Activated T-cell treated with anti-CD3 and anti-CD28 coated beads, Interleukin-2, amount 50 U/mL, for 48 hours (primary cell): ENCODE measurements at regions not wholly inside any gene's neighbourhood (a gene's known extent, or its start where the extent isn't known, plus 50 kb on each side); places are given as distances from the start of the nearest gene placed in this dataset.

Experiments used
- DNase-seq, 2 experiments: peaks; one replicate each; pipeline ENCODE4 v3.0.0-alpha.2; 2020

GRCh38 chr5:8332666-8333445 lies 463.9 kb downstream of the MTRR start:
- DNase-seq = no peak

GRCh38 chr5:8333485-8333884 lies 464.5 kb downstream of the MTRR start:
- no peak for DNase-seq

DNA sequence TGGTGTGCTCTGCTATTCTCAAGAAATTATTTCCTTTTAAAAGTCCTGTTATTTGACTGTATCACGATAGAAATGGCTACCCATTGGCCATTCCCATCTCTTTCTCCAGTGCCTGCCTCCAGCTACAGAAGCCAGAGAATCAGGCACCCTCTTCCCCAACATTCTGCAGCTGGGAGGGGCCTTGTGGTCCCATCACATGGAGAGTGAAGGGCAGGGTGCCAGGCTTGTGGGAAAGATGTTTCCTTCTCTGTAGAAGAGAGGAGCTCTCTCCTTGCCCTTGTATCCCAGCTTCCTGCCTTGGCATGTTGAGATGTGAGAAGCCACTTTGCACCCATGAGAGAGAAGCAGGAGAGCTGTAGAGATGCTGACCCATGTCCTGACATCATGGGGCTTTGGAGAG lies 465.0 kb downstream of the MTRR start:
- no peak for DNase-seq

DNA sequence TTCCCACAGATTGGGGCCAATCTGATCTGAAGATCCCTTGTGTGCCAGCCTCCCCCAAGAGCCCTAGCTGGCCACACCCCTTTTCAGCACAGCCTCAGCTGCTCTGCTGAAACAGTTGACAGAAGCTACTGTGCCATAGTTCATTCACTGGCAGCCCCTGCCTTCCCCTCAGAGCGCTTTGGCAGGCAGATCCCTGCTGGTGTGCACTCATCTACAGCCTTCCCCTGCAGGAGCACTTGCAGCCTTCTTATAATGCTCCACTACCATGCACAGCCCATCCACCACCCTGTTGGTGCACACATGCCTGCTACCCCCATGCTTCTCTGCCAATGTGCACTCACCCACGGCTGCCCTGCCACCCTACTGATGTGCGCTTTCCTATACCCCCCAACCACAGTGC lies 471.3 kb downstream of the MTRR start:
- no peak for DNase-seq

DNA sequence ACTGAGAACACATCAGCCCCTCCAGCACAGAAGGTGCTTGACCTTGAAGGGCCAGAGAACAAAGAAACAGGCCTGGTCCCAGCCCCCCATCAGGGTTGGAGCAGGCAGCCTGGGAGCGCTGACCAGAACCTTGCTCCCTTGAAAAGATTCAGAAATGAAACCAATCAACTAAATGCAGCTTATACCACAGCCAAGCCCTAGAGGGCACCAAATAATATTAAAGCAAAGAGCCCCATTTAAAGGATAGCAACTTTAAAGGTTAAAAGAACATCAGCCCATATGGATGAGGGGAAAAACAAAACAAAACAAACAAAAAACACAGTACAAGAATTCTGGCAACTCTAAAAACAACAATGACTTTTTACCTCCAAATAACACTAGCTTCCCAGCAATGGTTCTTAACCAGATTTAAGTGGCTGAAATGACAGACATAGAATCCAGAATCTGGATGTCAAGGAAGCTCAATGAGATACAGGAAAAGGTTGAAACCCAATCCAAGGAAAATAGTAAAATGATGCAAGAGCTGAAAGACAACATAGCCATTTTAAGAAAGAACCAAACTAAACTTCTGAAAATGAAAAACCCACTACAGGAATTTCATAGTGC lies 471.9 kb downstream of the MTRR start:
- DNase-seq = no peak

- no peak for DNase-seq
Observed at GRCh38 chr5:8341406-8341805, 472.5 kb downstream of the MTRR start.

- DNase-seq = no peak
Observed at GRCh38 chr5:8347984-8348383, 479.0 kb downstream of the MTRR start.

GRCh38 chr5:8349855-8350254 lies 480.9 kb downstream of the MTRR start:
- DNase-seq = no peak

GRCh38 chr5:8350644-8351339 lies 481.8 kb downstream of the MTRR start:
- DNase-seq = no peak

DNA sequence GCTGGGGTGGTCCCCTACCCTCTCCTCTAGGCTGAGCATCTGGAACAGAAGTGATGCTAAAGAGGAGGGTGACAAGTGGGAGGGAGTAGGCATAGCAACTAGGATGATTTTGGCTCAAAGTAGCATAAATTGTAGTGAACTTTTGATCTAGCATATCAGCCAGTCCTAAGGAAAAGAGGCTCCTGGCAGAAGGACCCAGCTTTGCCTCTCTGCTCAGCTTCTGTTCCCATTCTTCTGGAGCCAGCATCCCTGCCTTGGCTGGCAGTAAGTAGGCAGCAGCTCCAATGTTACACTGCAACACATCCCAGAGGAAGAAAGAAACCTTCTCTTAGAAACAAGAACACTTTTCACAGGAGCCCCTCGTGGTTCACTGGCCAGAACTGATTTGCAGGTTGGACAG lies 487.0 kb downstream of the MTRR start:
- DNase-seq = no peak

DNA sequence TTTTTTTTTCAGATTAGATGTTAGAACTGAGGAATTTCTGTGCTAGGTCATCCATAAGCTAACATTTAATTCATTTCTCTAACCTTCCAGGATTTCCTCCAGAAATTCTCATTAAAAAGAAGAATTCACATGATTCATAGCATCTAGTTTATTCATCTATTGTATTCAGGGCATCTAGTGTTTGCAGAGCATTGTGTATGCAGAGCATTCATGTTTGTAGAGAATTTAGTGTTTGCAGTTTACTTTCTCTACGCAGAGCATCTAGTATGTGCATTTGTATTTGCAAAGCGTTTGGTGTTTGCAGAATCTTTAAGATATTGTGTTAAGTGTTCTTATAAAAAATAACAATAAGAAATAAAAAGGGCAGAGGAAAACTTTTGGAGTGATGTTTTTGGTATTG lies 491.1 kb downstream of the MTRR start:
- no peak for DNase-seq

GRCh38 chr5:8362495-8362894 lies 493.5 kb downstream of the MTRR start:
- no peak for DNase-seq

- no peak for DNase-seq
Observed at GRCh38 chr5:8363138-8363537, 494.2 kb downstream of the MTRR start.

DNA sequence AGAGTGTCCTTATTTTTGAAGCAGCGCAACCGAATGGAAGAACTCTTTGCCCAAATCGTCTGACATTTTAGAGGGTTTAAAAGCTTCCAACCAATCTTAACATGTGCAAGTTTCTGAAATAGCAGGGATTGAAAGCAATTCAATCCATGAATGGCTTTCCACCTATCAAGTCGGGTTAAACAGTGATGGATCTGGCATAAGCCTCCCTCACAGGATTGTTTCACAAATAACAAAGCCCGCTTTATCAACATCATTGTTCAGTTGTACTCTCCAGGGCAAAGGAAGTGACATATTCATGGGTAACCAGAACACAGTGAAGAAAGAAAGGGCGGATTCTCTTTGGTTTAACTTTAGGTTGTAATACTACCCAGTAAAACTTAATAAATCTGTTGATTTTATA lies 497.3 kb downstream of the MTRR start:
- no peak for DNase-seq

- DNase-seq = no peak
Observed at GRCh38 chr5:8376478-8376877, 507.5 kb downstream of the MTRR start.

- DNase-seq = no peak
Observed at GRCh38 chr5:8381972-8382371, 513.0 kb downstream of the MTRR start.

DNA sequence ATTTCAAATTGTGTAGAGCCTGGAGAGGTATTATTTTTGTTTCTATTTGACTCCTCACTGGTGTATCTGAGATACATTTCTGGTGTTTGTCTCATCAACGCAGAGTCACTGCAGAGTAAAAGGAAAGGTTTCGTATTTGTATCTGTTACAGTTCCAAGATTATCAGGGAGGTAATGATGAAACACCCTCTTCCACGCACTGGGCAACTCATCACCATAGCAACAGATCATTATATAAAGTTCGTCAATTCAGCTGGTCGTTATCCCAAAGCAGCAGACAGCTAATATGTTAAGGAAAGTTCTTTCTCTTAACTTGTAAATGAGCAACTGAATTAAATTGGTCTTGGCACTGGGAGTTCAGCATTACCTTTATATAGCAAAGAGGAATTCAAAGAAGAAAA lies 513.5 kb downstream of the MTRR start:
- no peak for DNase-seq

- no peak for DNase-seq
Observed at GRCh38 chr5:8383616-8384015, 514.7 kb downstream of the MTRR start.

DNA sequence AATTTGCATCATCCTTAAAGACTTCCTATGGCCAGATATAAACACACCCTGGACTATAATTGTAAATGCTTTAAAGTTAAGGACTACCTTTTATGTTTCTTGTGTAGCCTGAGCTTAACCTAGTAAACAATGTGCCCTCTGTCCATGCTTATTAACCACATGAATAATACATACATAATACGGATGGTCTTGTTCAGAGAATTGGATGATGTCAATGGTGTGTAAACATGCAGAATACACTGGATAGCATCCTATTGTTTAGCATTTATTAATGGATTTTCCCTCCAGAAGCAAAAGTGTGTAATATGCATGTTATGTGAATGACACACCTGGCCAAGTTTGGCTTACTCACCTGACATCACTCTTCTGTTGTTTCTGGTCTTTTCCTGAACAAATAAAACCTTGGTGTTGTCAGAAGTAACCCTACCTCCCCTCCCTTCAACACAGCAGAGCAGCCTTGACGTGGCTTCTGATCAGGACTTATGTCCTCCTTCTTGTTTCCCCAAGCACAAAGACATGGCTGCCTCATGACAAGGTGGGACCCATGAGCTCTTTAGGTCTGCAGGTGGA lies 517.9 kb downstream of the MTRR start:
- DNase-seq = no peak

DNA sequence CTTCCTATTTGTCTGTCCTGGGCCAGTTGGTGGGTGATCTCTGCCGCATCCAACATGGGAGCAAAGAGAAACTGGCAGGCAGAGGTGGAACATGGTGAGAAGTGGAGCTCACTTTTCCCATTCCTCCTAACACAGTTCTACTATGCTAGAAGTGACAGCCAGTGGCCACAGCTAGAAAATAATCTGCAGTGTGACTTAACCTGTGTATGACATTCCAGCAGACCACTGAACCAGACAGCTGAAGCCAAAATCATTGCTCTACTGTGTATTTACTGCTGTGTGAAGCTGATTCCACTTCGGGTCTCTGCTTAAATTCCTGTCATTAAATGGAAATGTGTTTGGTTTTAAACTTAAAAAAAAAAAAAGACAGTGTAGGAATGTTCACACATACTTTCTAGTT lies 523.0 kb downstream of the MTRR start:
- DNase-seq = no peak

GRCh38 chr5:8393240-8393639 lies 524.3 kb downstream of the MTRR start:
- DNase-seq = no peak

- DNase-seq = no peak
Observed at GRCh38 chr5:8394965-8395364, 526.0 kb downstream of the MTRR start.

- no peak for DNase-seq
Observed at GRCh38 chr5:8396246-8396645, 527.3 kb downstream of the MTRR start.

- no peak for DNase-seq
Observed at GRCh38 chr5:8396756-8397155, 527.8 kb downstream of the MTRR start.
